ENCODE measurements at regions not wholly inside any gene's neighbourhood (a gene's known extent, or its start where the extent isn't known, plus 50 kb on each side); places are given as distances from the start of the nearest gene placed in this dataset.

DNA sequence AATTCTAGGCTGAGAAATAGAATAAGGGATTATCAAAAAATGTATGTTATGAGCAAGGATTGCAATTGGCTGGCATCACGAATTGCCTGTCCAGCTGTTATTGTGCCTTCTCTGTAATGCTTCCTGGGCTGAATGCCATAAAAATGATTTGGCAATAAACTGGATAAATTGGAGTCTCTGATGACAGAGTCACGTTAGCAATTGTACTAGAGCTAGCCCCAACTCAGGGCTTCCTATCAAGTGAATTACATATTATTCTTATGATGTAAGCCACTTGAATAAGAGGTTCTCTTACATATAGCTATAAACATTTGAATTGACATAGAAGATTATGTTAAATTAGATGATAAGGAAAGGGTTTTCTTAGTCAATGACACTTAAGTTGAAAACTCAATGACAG is 607.5 kb upstream of the REG3G start:
- WGBS, 2 donors: 13 to 15% methylated on average over 2 of the region's 2 CpGs
- H3K27ac ChIP-seq: no peak overlapping the region
- TF ChIP-seq, protein P1, sequence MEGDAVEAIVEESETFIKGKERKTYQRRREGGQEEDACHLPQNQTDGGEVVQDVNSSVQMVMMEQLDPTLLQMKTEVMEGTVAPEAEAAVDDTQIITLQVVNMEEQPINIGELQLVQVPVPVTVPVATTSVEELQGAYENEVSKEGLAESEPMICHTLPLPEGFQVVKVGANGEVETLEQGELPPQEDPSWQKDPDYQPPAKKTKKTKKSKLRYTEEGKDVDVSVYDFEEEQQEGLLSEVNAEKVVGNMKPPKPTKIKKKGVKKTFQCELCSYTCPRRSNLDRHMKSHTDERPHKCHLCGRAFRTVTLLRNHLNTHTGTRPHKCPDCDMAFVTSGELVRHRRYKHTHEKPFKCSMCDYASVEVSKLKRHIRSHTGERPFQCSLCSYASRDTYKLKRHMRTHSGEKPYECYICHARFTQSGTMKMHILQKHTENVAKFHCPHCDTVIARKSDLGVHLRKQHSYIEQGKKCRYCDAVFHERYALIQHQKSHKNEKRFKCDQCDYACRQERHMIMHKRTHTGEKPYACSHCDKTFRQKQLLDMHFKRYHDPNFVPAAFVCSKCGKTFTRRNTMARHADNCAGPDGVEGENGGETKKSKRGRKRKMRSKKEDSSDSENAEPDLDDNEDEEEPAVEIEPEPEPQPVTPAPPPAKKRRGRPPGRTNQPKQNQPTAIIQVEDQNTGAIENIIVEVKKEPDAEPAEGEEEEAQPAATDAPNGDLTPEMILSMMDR (IDR thresholded peaks at IDR 0.05): no peak
- no peaks in the 10 kb centered on the region for H3K36me3 ChIP-seq
- no peak overlapping the region for H3K4me3 ChIP-seq
- DNase-seq: no peak
- no peaks in the 10 kb centered on the region for H3K27me3 ChIP-seq
- intact Hi-C loops (cut with DNase I): no loop called here
- ATAC-seq: no peak
- H3K9me3 ChIP-seq: peaks cover 0 to 12% (median 4%) of the 10 kb centered on the region in 11 donors
- H3K4me1 ChIP-seq: no peaks in the 10 kb centered on the region

DNA sequence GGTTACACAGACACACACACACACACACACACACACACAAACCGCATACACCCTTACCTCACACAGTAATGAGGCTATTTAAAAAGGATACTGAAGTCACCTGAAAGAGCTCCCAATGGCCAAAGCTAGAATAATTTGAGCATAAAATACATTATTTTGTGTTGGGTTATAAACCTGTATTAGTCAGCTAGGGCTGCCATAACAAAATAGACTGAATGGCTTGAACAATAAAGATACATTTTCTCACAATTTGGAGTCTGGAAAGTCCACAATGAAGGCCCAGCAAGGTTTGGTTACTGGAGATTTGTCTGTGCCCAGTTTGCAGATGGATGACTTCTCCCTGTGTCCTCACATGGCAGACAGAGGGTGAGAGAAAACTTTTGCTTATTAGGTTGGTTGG is 605.4 kb upstream of the REG3G start:
- H3K36me3 ChIP-seq: no peaks in the 10 kb centered on the region
- H3K9me3 ChIP-seq: peaks cover 0 to 16% (median 0%) of the 10 kb centered on the region in 11 donors
- intact Hi-C loops (cut with DNase I): no loop called here
- no peak overlapping the region for H3K4me3 ChIP-seq
- TF ChIP-seq, protein P1 (IDR thresholded peaks at IDR 0.05): no peak
- H3K4me1 ChIP-seq: no peaks in the 10 kb centered on the region
- DNase-seq (no peak), ATAC-seq (no peak)
- no peak overlapping the region for H3K27ac ChIP-seq
- no peaks in the 10 kb centered on the region for H3K27me3 ChIP-seq
- 93 to 96% methylated on average over 1 of the region's 1 CpG for WGBS, 2 donors

DNA sequence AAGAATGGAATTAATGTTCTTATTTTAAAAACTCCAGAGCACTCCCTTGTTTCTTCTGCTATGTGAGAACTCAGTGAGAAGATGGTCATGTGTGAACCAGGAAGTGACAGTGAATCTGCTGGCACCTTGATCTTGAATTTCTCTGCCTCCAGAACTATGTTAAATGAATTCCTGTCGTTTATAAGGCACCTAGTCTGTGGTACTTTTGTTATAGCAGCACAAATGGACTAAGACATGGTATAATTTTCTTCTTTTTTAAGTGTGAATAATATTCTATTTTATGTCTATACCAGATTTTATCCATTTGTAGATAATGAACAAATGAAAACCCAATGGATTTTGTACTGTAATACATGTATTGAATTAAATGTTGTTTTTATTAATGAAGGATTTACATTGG is 601.9 kb upstream of the REG3G start:
- no peak overlapping the region for H3K4me3 ChIP-seq
- no peaks in the 10 kb centered on the region for H3K36me3 ChIP-seq
- 52 to 59% methylated on average over 1 of the region's 1 CpG for WGBS, 2 donors
- ATAC-seq (no peak), DNase-seq (no peak)
- no peaks in the 10 kb centered on the region for H3K27me3 ChIP-seq
- H3K9me3 ChIP-seq: peaks cover 0 to 16% (median 0%) of the 10 kb centered on the region in 11 donors
- H3K27ac ChIP-seq: no peak overlapping the region
- intact Hi-C loops (cut with DNase I): no loop called here
- TF ChIP-seq, protein P1 (IDR thresholded peaks at IDR 0.05): no peak
- H3K4me1 ChIP-seq: no peaks in the 10 kb centered on the region

DNA sequence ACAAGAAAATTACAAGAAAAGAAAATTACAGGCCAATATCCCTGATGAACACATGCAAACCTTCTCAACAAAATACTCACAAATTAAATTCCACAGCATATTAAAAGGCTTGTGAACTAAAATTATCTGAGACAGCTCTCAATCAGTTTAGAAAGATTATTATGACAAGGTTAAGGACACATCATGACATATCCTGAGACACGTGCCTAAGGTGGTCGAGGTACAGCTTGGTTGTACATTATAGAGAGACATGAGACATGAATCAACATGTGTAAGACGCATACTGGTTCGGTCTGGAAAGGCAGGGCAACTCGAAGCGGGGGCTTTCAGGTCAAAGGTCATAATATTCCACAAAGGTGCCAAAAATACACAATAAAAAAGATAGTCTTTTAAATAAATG is 598.3 kb upstream of the REG3G start:
- no peaks in the 10 kb centered on the region for H3K27me3 ChIP-seq
- ATAC-seq (no peak), DNase-seq (no peak)
- WGBS, 2 donors: 82 to 85% methylated on average over 6 of the region's 6 CpGs
- intact Hi-C loops (cut with DNase I): no loop called here
- H3K4me1 ChIP-seq: no peaks in the 10 kb centered on the region
- peaks cover 0 to 16% (median 0%) of the 10 kb centered on the region in 11 donors for H3K9me3 ChIP-seq
- TF ChIP-seq, protein P1 (IDR thresholded peaks at IDR 0.05): no peak
- no peak overlapping the region for H3K4me3 ChIP-seq
- no peak overlapping the region for H3K27ac ChIP-seq
- no peaks in the 10 kb centered on the region for H3K36me3 ChIP-seq

GRCh38 chr2:78431241-78431640 is 594.3 kb upstream of the REG3G start:
- H3K4me1 ChIP-seq: no peaks in the 10 kb centered on the region
- TF ChIP-seq, protein P1 (IDR thresholded peaks at IDR 0.05): no peak
- H3K27ac ChIP-seq: no peak overlapping the region
- WGBS, 2 donors: 74 to 83% methylated on average over 3 of the region's 3 CpGs
- no peaks in the 10 kb centered on the region for H3K36me3 ChIP-seq
- intact Hi-C loops (cut with DNase I): no loop called here
- no peak for DNase-seq
- no peaks in the 10 kb centered on the region for H3K27me3 ChIP-seq
- ATAC-seq: no peak
- H3K4me3 ChIP-seq: no peak overlapping the region
- H3K9me3 ChIP-seq: no peaks in the 10 kb centered on the region
